Neural progenitor cell (in vitro differentiated cells): ENCODE measurements at regions not wholly inside any gene's neighbourhood (a gene's known extent, or its start where the extent isn't known, plus 50 kb on each side); places are given as distances from the start of the nearest gene placed in this dataset.

Experiments used
- CTCF ChIP-seq: fragments of 200-600 bp; sonication (generic); IDR thresholded peaks from 2 replicates; pipeline ENCODE4 v1.5.1; 2017; ENCODE audit warnings: antibody characterized with exemption, mild to moderate bottlenecking
- EZH2 ChIP-seq: fragments of 200-600 bp; sonication (generic); IDR thresholded peaks from 2 replicates; pipeline ENCODE4 v1.6.1; 2017; ENCODE audit warnings: antibody characterized with exemption, mild to moderate bottlenecking, moderate library complexity

GRCh38 chr2:67038195-67038594, 358.9 kb upstream of the ETAA1 start:
- TF ChIP-seq CTCF: no peak
- no peak for TF ChIP-seq EZH2
